K562 (cell line): ENCODE measurements at regions not wholly inside any gene's neighbourhood (a gene's known extent, or its start where the extent isn't known, plus 50 kb on each side); places are given as distances from the start of the nearest gene placed in this dataset.

Source experiments
- C11orf30 ChIP-seq: fragments of 450-650 bp; IDR thresholded peaks from 2 replicates; pipeline ENCODE4 v1.6.1; 2016; ENCODE audit warnings: low read depth, mild to moderate bottlenecking
- CREM ChIP-seq: IDR thresholded peaks from 2 replicates; pipeline ENCODE4 v1.6.1; 2014; ENCODE audit warnings: antibody characterized with exemption, low read depth
- L3MBTL2 ChIP-seq: fragments of 450-650 bp; IDR thresholded peaks from 2 replicates; pipeline ENCODE4 v1.6.1; 2016; ENCODE audit warnings: mild to moderate bottlenecking, moderate library complexity
- NR1H2 ChIP-seq: sonication (generic); formaldehyde crosslinking; IDR thresholded peaks from 2 replicates; pipeline ENCODE4 v1.4.0; 2020; ENCODE audit warnings: mild to moderate bottlenecking, missing genetic modification reagents
- RBM15 ChIP-seq: fragments of 200-400 bp; formaldehyde crosslinking; IDR thresholded peaks from 2 replicates; pipeline ENCODE4 v1.6.1; 2018; ENCODE audit warnings: mild to moderate bottlenecking, low read length, moderate library complexity; ENCODE audit not compliant: insufficient read depth
- ZNF175 ChIP-seq: fragments of 200-800 bp; sonication (Bioruptor generic); IDR thresholded peaks from 2 replicates; pipeline ENCODE4 v1.6.1; 2016; ENCODE audit warnings: low read depth, mild to moderate bottlenecking, missing genetic modification characterization, missing compliant biosample characterization
- ZNF395 ChIP-seq: fragments of 200-800 bp; sonication (Bioruptor generic); IDR thresholded peaks from 2 replicates; pipeline ENCODE4 v1.6.1; 2017; ENCODE audit warnings: missing genetic modification characterization, missing compliant biosample characterization
- ZNF589 ChIP-seq: fragments of 200-800 bp; sonication (Bioruptor generic); IDR thresholded peaks from 2 replicates; pipeline ENCODE4 v1.6.1; 2016; ENCODE audit warnings: low read depth, missing genetic modification characterization, missing compliant biosample characterization
- TF ChIP-seq, protein P1 (sequence below), 2 experiments: IDR thresholded peaks in 1 of 2; conservative IDR thresholded peaks in 1 of 2; 2 replicates each; pipeline ENCODE4 v1.6.1; 2016; ENCODE audit warnings: low read depth in 2 of 2, mild to moderate bottlenecking in 1 of 2, missing compliant biosample characterization in 1 of 2, missing genetic modification characterization in 1 of 2, moderate library complexity in 1 of 2
- TF ChIP-seq, protein P2 (sequence below), 3 experiments: fragments of 200-800 bp in 1 of 3; fragments of 250-450 bp in 1 of 3; fragments of 450-650 bp in 1 of 3; sonication (Bioruptor Pico) in 1 of 3; sonication (Bioruptor generic) in 1 of 3; formaldehyde crosslinking in 1 of 3; IDR thresholded peaks; 2 replicates each; pipeline versions ENCODE4 v1.6.1 to v1.8.0; 2016 to 2022; ENCODE audit warnings: mild to moderate bottlenecking in 2 of 3, missing genetic modification characterization in 2 of 3, missing compliant biosample characterization in 1 of 3, moderate library complexity in 1 of 3

- TF ChIP-seq, protein P1, sequence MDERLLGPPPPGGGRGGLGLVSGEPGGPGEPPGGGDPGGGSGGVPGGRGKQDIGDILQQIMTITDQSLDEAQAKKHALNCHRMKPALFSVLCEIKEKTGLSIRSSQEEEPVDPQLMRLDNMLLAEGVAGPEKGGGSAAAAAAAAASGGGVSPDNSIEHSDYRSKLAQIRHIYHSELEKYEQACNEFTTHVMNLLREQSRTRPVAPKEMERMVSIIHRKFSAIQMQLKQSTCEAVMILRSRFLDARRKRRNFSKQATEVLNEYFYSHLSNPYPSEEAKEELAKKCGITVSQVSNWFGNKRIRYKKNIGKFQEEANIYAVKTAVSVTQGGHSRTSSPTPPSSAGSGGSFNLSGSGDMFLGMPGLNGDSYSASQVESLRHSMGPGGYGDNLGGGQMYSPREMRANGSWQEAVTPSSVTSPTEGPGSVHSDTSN (CRISPR knock-in tag; IDR thresholded peaks at IDR 0.05; ENCODE audit: low read depth), result no peak
- TF ChIP-seq, protein P1 (tag; conservative IDR thresholded peaks at IDR 0.05; ENCODE audit: low read depth), result 0 out of 2 replicates have a peak, but pooled peaks have one; percentile 12
- no peak for TF ChIP-seq NR1H2 (CRISPR knock-in tag)
- no peak for TF ChIP-seq RBM15
- TF ChIP-seq ZNF589 (CRISPR knock-in tag), result peak; percentile 57; the same call in 1 of the 2 replicates
- peak; percentile 38; the same call in 1 of the 2 replicates for TF ChIP-seq C11orf30
- 0 out of 2 replicates have a peak, but pooled peaks have one; percentile 53 for TF ChIP-seq ZNF395 (CRISPR knock-in tag)
- peak; percentile 48; the same call in 1 of the 2 replicates for TF ChIP-seq L3MBTL2
- TF ChIP-seq, protein P2, sequence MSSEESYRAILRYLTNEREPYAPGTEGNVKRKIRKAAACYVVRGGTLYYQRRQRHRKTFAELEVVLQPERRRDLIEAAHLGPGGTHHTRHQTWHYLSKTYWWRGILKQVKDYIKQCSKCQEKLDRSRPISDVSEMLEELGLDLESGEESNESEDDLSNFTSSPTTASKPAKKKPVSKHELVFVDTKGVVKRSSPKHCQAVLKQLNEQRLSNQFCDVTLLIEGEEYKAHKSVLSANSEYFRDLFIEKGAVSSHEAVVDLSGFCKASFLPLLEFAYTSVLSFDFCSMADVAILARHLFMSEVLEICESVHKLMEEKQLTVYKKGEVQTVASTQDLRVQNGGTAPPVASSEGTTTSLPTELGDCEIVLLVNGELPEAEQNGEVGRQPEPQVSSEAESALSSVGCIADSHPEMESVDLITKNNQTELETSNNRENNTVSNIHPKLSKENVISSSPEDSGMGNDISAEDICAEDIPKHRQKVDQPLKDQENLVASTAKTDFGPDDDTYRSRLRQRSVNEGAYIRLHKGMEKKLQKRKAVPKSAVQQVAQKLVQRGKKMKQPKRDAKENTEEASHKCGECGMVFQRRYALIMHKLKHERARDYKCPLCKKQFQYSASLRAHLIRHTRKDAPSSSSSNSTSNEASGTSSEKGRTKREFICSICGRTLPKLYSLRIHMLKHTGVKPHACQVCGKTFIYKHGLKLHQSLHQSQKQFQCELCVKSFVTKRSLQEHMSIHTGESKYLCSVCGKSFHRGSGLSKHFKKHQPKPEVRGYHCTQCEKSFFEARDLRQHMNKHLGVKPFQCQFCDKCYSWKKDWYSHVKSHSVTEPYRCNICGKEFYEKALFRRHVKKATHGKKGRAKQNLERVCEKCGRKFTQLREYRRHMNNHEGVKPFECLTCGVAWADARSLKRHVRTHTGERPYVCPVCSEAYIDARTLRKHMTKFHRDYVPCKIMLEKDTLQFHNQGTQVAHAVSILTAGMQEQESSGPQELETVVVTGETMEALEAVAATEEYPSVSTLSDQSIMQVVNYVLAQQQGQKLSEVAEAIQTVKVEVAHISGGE (CRISPR knock-in tag; IDR thresholded peaks at IDR 0.05), result peak in 1 of 3 experiments; percentile 71; a peak in 2 of 6 replicates
- peak; percentile 91 for TF ChIP-seq CREM
- peak; percentile 94 for TF ChIP-seq ZNF175 (CRISPR knock-in tag)
- TF ChIP-seq, all 486 proteins: peak for 40
Observed at GRCh38 chr6:135568379-135568778, 70.8 kb upstream of the AHI1 start (continued).
